ENCODE measurements at regions not wholly inside any gene's neighbourhood (a gene's known extent, or its start where the extent isn't known, plus 50 kb on each side); places are given as distances from the start of the nearest gene placed in this dataset.

- Histone ChIP-seq H3K4me3 (replicated peaks; ENCODE audit: insufficient read depth, low read length) (no peak overlapping the region), H3K27ac (replicated peaks) (no peak overlapping the region), H3K27me3 (ENCODE audit: insufficient read depth, poor library complexity, severe bottlenecking) (peaks cover 9% of the 10 kb centered on the region)
- TF ChIP-seq, protein P1, sequence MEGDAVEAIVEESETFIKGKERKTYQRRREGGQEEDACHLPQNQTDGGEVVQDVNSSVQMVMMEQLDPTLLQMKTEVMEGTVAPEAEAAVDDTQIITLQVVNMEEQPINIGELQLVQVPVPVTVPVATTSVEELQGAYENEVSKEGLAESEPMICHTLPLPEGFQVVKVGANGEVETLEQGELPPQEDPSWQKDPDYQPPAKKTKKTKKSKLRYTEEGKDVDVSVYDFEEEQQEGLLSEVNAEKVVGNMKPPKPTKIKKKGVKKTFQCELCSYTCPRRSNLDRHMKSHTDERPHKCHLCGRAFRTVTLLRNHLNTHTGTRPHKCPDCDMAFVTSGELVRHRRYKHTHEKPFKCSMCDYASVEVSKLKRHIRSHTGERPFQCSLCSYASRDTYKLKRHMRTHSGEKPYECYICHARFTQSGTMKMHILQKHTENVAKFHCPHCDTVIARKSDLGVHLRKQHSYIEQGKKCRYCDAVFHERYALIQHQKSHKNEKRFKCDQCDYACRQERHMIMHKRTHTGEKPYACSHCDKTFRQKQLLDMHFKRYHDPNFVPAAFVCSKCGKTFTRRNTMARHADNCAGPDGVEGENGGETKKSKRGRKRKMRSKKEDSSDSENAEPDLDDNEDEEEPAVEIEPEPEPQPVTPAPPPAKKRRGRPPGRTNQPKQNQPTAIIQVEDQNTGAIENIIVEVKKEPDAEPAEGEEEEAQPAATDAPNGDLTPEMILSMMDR (IDR thresholded peaks at IDR 0.05; ENCODE audit: insufficient read depth, low read length), result no peak
- no peak for TF ChIP-seq POLR2AphosphoS5 (IDR thresholded peaks at IDR 0.05; ENCODE audit: low read depth)
- TF ChIP-seq, protein P2, sequence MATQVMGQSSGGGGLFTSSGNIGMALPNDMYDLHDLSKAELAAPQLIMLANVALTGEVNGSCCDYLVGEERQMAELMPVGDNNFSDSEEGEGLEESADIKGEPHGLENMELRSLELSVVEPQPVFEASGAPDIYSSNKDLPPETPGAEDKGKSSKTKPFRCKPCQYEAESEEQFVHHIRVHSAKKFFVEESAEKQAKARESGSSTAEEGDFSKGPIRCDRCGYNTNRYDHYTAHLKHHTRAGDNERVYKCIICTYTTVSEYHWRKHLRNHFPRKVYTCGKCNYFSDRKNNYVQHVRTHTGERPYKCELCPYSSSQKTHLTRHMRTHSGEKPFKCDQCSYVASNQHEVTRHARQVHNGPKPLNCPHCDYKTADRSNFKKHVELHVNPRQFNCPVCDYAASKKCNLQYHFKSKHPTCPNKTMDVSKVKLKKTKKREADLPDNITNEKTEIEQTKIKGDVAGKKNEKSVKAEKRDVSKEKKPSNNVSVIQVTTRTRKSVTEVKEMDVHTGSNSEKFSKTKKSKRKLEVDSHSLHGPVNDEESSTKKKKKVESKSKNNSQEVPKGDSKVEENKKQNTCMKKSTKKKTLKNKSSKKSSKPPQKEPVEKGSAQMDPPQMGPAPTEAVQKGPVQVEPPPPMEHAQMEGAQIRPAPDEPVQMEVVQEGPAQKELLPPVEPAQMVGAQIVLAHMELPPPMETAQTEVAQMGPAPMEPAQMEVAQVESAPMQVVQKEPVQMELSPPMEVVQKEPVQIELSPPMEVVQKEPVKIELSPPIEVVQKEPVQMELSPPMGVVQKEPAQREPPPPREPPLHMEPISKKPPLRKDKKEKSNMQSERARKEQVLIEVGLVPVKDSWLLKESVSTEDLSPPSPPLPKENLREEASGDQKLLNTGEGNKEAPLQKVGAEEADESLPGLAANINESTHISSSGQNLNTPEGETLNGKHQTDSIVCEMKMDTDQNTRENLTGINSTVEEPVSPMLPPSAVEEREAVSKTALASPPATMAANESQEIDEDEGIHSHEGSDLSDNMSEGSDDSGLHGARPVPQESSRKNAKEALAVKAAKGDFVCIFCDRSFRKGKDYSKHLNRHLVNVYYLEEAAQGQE (IDR thresholded peaks at IDR 0.05; ENCODE audit: insufficient replicate concordance, low read depth), result no peak
- no peak for TF ChIP-seq GABPA (IDR thresholded peaks at IDR 0.05; ENCODE audit: low read depth)
- TF ChIP-seq SPI1 (IDR thresholded peaks at IDR 0.05; ENCODE audit: borderline replicate concordance, low read depth), result no peak
- no peak for DNase-seq (ENCODE audit: low read depth in 1 of 2, low spot score in 1 of 2)
Measured at GRCh38 chr5:88663793-88664216, 219.2 kb downstream of the MEF2C start.

GRCh38 chr5:88662846-88663245 is 220.1 kb downstream of the MEF2C start:
- TF ChIP-seq, protein P1 (IDR thresholded peaks at IDR 0.05; ENCODE audit: insufficient read depth, low read length), result no peak
- TF ChIP-seq POLR2AphosphoS5 (IDR thresholded peaks at IDR 0.05; ENCODE audit: low read depth) (no peak), GABPA (IDR thresholded peaks at IDR 0.05; ENCODE audit: low read depth) (no peak)
- DNase-seq (ENCODE audit: low read depth in 1 of 2, low spot score in 1 of 2), result no peak
- Histone ChIP-seq H3K4me3 (replicated peaks; ENCODE audit: insufficient read depth, low read length) (no peak overlapping the region), H3K27ac (replicated peaks) (no peak overlapping the region), H3K27me3 (ENCODE audit: insufficient read depth, poor library complexity, severe bottlenecking) (peaks cover 5% of the 10 kb centered on the region)

DNA sequence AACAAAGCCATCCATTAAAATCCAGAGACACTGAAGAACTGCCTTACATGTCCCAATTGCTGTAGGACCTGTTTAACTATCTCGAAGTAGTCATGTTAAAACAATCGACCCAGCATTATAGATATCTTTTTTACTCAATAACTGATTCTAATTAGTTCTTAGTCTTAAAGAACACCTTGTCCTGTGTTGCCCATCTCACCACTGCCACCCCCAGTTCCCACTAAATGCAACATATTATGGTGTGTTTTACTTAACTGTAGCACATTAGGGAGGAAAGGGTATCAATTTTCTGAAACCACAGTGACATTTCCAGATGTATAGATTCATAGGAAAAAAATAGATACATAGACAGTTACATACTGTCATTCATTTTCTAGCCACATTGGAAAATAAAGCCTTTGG is 221.2 kb downstream of the MEF2C start:
- DNase-seq (ENCODE audit: low read depth in 1 of 2, low spot score in 1 of 2), result no peak
- TF ChIP-seq SPI1 (IDR thresholded peaks at IDR 0.05; ENCODE audit: borderline replicate concordance, low read depth), result no peak
- TF ChIP-seq, protein P1 (IDR thresholded peaks at IDR 0.05; ENCODE audit: insufficient read depth, low read length), result no peak
- TF ChIP-seq GABPA (IDR thresholded peaks at IDR 0.05; ENCODE audit: low read depth), result no peak
- no peak for TF ChIP-seq POLR2AphosphoS5 (IDR thresholded peaks at IDR 0.05; ENCODE audit: low read depth)
- TF ChIP-seq, protein P2 (IDR thresholded peaks at IDR 0.05; ENCODE audit: insufficient replicate concordance, low read depth), result no peak
- Histone ChIP-seq H3K4me3 (replicated peaks; ENCODE audit: insufficient read depth, low read length) (no peak overlapping the region), H3K27me3 (ENCODE audit: insufficient read depth, poor library complexity, severe bottlenecking) (peaks cover 5% of the 10 kb centered on the region), H3K27ac (replicated peaks) (no peak overlapping the region)

Data from HL-60 (cell line).